ENCODE measurements at regions not wholly inside any gene's neighbourhood (a gene's known extent, or its start where the extent isn't known, plus 50 kb on each side); places are given as distances from the start of the nearest gene placed in this dataset.

DNA sequence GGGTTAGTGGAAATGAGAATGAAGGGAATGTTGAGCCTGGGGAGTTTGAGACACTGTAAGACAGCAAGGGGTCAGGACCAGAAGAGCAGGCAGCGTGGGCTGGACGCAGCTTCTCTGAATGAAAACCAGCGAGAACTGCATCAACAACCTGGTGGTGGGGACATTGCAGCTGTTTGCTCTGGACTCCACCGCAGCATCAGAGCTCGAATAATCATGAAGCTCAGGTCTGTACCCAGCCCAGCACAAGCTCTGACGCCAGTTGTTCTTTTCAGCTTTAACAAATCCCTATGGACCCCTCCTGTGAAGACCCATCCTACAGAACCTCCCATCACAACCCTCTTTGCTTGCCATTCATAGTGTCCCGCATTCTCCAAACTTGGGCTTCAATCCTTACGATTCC is 106.8 kb upstream of the PNPLA4 start:
- Histone ChIP-seq H3K36me3 (ENCODE audit: insufficient read depth, low read length) (no peaks in the 10 kb centered on the region), H3K9ac (ENCODE audit: low read depth, low read length, poor library complexity, severe bottlenecking) (no peak overlapping the region), H3K4me3 (ENCODE audit: low read length, poor library complexity, severe bottlenecking) (no peak overlapping the region), H3K9me3 (ENCODE audit: insufficient read depth, low read depth, low read length) (no peaks in the 10 kb centered on the region), H3K4me1 (ENCODE audit: insufficient read depth, low read length, poor library complexity, severe bottlenecking) (no peaks in the 10 kb centered on the region), H3K9me2 (replicated peaks; ENCODE audit: low read depth, low read length) (no peaks in the 10 kb centered on the region), H4K20me1 (ENCODE audit: insufficient read depth, low read length, poor library complexity, severe bottlenecking) (no peaks in the 10 kb centered on the region), H3K27me3 (ENCODE audit: insufficient read depth, low read length, poor library complexity, severe bottlenecking) (no peaks in the 10 kb centered on the region), H3F3A (ENCODE audit: low read depth) (no peaks in the 10 kb centered on the region), H2AFZ (ENCODE audit: low read length) (no peak overlapping the region), H3K79me2 (ENCODE audit: insufficient read depth, low read length) (no peaks in the 10 kb centered on the region), H3K4me2 (ENCODE audit: low read depth, low read length, poor library complexity, severe bottlenecking) (no peak overlapping the region)
- TF ChIP-seq, protein P1, sequence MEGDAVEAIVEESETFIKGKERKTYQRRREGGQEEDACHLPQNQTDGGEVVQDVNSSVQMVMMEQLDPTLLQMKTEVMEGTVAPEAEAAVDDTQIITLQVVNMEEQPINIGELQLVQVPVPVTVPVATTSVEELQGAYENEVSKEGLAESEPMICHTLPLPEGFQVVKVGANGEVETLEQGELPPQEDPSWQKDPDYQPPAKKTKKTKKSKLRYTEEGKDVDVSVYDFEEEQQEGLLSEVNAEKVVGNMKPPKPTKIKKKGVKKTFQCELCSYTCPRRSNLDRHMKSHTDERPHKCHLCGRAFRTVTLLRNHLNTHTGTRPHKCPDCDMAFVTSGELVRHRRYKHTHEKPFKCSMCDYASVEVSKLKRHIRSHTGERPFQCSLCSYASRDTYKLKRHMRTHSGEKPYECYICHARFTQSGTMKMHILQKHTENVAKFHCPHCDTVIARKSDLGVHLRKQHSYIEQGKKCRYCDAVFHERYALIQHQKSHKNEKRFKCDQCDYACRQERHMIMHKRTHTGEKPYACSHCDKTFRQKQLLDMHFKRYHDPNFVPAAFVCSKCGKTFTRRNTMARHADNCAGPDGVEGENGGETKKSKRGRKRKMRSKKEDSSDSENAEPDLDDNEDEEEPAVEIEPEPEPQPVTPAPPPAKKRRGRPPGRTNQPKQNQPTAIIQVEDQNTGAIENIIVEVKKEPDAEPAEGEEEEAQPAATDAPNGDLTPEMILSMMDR (conservative IDR thresholded peaks at IDR 0.05; ENCODE audit: low read length), result no peak
- TF ChIP-seq EZH2phosphoT487 (IDR thresholded peaks at IDR 0.05; ENCODE audit: borderline replicate concordance), result no peak

DNA sequence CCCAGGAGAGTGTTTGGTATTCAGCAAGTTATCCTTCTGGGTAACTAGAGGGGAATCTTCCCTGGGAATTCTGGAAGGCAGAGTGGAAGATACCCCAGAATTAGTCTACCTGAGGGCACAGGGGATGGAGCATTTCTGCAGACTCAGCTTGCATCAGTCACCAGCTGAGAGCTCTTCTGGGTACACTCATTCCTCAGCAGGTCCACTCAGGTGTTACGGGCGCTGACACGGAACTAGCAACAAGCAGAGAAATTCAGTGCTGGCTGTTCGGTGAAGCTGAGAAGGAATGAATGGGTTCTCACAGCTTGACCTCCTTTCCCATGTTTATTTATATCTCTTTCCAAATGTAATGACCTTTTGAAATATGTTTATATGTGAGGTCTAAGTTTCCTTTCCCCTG is 106.0 kb upstream of the PNPLA4 start:
- H3K4me2 ChIP-seq (ENCODE audit: low read depth, low read length, poor library complexity, severe bottlenecking), result no peak overlapping the region
- no peaks in the 10 kb centered on the region for H3K36me3 ChIP-seq (ENCODE audit: insufficient read depth, low read length)
- H3K4me3 ChIP-seq (ENCODE audit: low read length, poor library complexity, severe bottlenecking), result no peak overlapping the region
- H4K20me1 ChIP-seq (ENCODE audit: insufficient read depth, low read length, poor library complexity, severe bottlenecking), result no peaks in the 10 kb centered on the region
- TF ChIP-seq EZH2phosphoT487 (IDR thresholded peaks at IDR 0.05; ENCODE audit: borderline replicate concordance), result no peak
- TF ChIP-seq, protein P1 (conservative IDR thresholded peaks at IDR 0.05; ENCODE audit: low read length), result no peak
- no peaks in the 10 kb centered on the region for H3K4me1 ChIP-seq (ENCODE audit: insufficient read depth, low read length, poor library complexity, severe bottlenecking)
- H3K9ac ChIP-seq (ENCODE audit: low read depth, low read length, poor library complexity, severe bottlenecking), result no peak overlapping the region
- H3K9me2 ChIP-seq (replicated peaks; ENCODE audit: low read depth, low read length), result no peaks in the 10 kb centered on the region
- H3F3A ChIP-seq (ENCODE audit: low read depth), result no peaks in the 10 kb centered on the region
- H3K9me3 ChIP-seq (ENCODE audit: insufficient read depth, low read depth, low read length), result no peaks in the 10 kb centered on the region
- H3K27me3 ChIP-seq (ENCODE audit: insufficient read depth, low read length, poor library complexity, severe bottlenecking), result no peaks in the 10 kb centered on the region
- no peaks in the 10 kb centered on the region for H3K79me2 ChIP-seq (ENCODE audit: insufficient read depth, low read length)
- H2AFZ ChIP-seq (ENCODE audit: low read length), result no peak overlapping the region

DNA sequence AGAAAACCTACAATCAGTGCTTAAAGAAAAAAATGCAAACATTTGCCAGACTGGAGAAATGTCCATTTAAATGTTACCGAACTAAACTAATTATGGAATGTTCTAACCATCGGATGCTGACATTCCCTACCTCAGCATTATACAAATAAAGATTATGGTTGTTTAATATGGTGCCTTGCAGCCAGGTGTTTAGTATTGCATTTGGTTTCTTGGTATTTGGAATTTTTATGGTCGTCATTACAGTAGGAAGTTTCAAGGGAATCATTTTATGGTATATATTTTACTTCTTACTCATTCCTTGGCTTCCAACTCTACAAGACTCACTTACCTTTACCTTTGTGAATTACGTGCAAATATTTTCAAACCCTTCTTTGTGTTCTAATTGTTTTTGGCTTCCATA is 103.1 kb upstream of the PNPLA4 start:
- Histone ChIP-seq H3K4me2 (ENCODE audit: low read depth, low read length, poor library complexity, severe bottlenecking) (no peak overlapping the region), H3K36me3 (ENCODE audit: insufficient read depth, low read length) (no peaks in the 10 kb centered on the region), H3K4me3 (ENCODE audit: low read length, poor library complexity, severe bottlenecking) (no peak overlapping the region), H3K9me3 (ENCODE audit: insufficient read depth, low read depth, low read length) (no peaks in the 10 kb centered on the region), H3F3A (ENCODE audit: low read depth) (no peaks in the 10 kb centered on the region), H3K9me2 (replicated peaks; ENCODE audit: low read depth, low read length) (no peaks in the 10 kb centered on the region), H3K4me1 (ENCODE audit: insufficient read depth, low read length, poor library complexity, severe bottlenecking) (no peaks in the 10 kb centered on the region), H3K9ac (ENCODE audit: low read depth, low read length, poor library complexity, severe bottlenecking) (no peak overlapping the region), H4K20me1 (ENCODE audit: insufficient read depth, low read length, poor library complexity, severe bottlenecking) (no peaks in the 10 kb centered on the region), H3K79me2 (ENCODE audit: insufficient read depth, low read length) (no peaks in the 10 kb centered on the region), H2AFZ (ENCODE audit: low read length) (no peak overlapping the region), H3K27me3 (ENCODE audit: insufficient read depth, low read length, poor library complexity, severe bottlenecking) (no peaks in the 10 kb centered on the region)
- TF ChIP-seq EZH2phosphoT487 (IDR thresholded peaks at IDR 0.05; ENCODE audit: borderline replicate concordance), result no peak

DNA sequence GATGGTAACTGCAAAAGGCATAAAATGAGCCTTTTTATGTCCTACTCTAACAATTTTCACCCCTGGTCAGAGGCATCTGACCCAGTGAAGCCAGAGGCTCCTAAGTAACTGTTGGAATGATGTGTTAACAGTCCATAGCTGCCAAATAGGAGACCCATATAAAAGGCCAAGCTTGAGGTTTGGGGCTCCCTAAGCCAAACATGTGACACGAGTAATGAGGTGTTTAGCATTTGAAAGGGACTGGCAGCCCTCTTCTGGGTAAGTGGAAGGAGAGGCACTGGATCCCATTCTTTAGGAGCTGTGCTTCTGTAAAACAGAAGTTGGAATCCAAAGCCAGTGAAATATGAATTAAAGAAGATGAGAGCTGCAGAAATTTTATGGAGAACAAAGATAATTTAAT is 100.6 kb upstream of the PNPLA4 start:
- Histone ChIP-seq H2AFZ (ENCODE audit: low read length) (no peak overlapping the region), H3K4me3 (ENCODE audit: low read length, poor library complexity, severe bottlenecking) (no peak overlapping the region), H3K4me1 (ENCODE audit: insufficient read depth, low read length, poor library complexity, severe bottlenecking) (no peaks in the 10 kb centered on the region), H4K20me1 (ENCODE audit: insufficient read depth, low read length, poor library complexity, severe bottlenecking) (no peaks in the 10 kb centered on the region), H3F3A (ENCODE audit: low read depth) (no peaks in the 10 kb centered on the region), H3K9ac (ENCODE audit: low read depth, low read length, poor library complexity, severe bottlenecking) (no peak overlapping the region), H3K27me3 (ENCODE audit: insufficient read depth, low read length, poor library complexity, severe bottlenecking) (no peaks in the 10 kb centered on the region), H3K4me2 (ENCODE audit: low read depth, low read length, poor library complexity, severe bottlenecking) (no peak overlapping the region), H3K36me3 (ENCODE audit: insufficient read depth, low read length) (no peaks in the 10 kb centered on the region), H3K9me3 (ENCODE audit: insufficient read depth, low read depth, low read length) (no peaks in the 10 kb centered on the region), H3K9me2 (replicated peaks; ENCODE audit: low read depth, low read length) (no peaks in the 10 kb centered on the region), H3K79me2 (ENCODE audit: insufficient read depth, low read length) (no peaks in the 10 kb centered on the region)
- TF ChIP-seq EZH2phosphoT487 (IDR thresholded peaks at IDR 0.05; ENCODE audit: borderline replicate concordance), result no peak

All from Loucy (cell line).